Thyroid gland (tissue), 4 donors: ENCODE measurements at regions not wholly inside any gene's neighbourhood (a gene's known extent, or its start where the extent isn't known, plus 50 kb on each side); places are given as distances from the start of the nearest gene placed in this dataset.

Experiments used
- POLR2A ChIP-seq, 2 donors: fragments of 450-650 bp; IDR thresholded peaks; one replicate each; pipeline ENCODE4 v1.6.1; 2017; ENCODE audit warnings: antibody characterized with exemption in 2 of 2, mild to moderate bottlenecking in 2 of 2, moderate library complexity in 1 of 2
- TF ChIP-seq, protein P1 (sequence below), 6 experiments: fragments of 200-600 bp in 3 of 6; fragments of 450-650 bp in 3 of 6; sonication (generic) in 3 of 6; IDR thresholded peaks; one replicate each; pipeline ENCODE4 v1.5.1; 2016 to 2019; ENCODE audit warnings: antibody characterized with exemption in 6 of 6, mild to moderate bottlenecking in 2 of 6, inconsistent platforms in 1 of 6, moderate library complexity in 1 of 6

DNA sequence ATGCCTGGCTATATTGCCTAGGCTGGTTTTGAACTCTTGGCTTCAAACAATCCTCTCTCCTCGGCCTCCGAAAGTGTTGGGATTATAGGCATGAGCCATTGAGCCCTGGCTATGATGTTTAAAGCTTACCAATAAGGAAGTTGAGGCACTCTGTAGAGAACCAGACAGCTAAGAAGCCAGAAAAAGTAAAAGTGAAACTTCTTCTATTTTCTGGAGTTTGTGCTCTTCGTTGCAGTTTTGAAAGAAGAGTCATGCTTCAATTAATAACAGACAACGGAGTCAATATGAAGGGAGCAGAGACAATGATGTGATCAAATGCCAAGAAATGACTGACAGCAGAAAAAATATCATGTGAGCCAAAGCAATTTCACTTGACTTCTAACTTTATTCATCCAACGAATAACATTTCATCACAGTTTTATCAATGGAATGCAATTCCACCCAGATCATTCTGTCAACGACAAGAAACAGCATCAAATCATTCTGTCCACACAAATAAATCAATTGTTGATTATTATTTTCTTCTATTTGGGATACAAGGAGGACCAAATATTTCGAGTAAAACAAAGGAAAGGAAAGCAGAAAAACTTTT lies 175.5 kb upstream of the CELF4 start:
- TF ChIP-seq, protein P1, sequence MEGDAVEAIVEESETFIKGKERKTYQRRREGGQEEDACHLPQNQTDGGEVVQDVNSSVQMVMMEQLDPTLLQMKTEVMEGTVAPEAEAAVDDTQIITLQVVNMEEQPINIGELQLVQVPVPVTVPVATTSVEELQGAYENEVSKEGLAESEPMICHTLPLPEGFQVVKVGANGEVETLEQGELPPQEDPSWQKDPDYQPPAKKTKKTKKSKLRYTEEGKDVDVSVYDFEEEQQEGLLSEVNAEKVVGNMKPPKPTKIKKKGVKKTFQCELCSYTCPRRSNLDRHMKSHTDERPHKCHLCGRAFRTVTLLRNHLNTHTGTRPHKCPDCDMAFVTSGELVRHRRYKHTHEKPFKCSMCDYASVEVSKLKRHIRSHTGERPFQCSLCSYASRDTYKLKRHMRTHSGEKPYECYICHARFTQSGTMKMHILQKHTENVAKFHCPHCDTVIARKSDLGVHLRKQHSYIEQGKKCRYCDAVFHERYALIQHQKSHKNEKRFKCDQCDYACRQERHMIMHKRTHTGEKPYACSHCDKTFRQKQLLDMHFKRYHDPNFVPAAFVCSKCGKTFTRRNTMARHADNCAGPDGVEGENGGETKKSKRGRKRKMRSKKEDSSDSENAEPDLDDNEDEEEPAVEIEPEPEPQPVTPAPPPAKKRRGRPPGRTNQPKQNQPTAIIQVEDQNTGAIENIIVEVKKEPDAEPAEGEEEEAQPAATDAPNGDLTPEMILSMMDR (IDR thresholded peaks at IDR 0.05), result no peak
- TF ChIP-seq POLR2A (IDR thresholded peaks at IDR 0.05), result no peak
